ENCODE measurements at regions not wholly inside any gene's neighbourhood (a gene's known extent, or its start where the extent isn't known, plus 50 kb on each side); places are given as distances from the start of the nearest gene placed in this dataset.
"Not testable (repeated sequence)": the region's sequence is repeated elsewhere in the genome, so short reads cannot be mapped to it uniquely, and the experiment has no call there.

- TF ChIP-seq BHLHE40 (IDR thresholded peaks at IDR 0.05; ENCODE audit: borderline replicate concordance) (no peak), L3MBTL2 (conservative IDR thresholded peaks at IDR 0.05) (no peak), HDGF (IDR thresholded peaks at IDR 0.05; ENCODE audit: borderline replicate concordance) (no peak), FOXA1 (IDR thresholded peaks at IDR 0.05) (no peak), PKNOX1 (IDR thresholded peaks at IDR 0.05) (no peak), FOXM1 (IDR thresholded peaks at IDR 0.05; ENCODE audit: borderline replicate concordance) (no peak), NFRKB (IDR thresholded peaks at IDR 0.05) (no peak), FOXK2 (IDR thresholded peaks at IDR 0.05) (no peak), ZNF384 (IDR thresholded peaks at IDR 0.05) (no peak), ELF4 (IDR thresholded peaks at IDR 0.05) (no peak)
- CTCF ChIA-PET = interaction anchor here (0.7 kb wide), 1 partner anchor 22 kb away, joined by 7 read pairs; no protein-coding TSS in a partner anchor
- DNase-seq (ENCODE audit: extremely low spot score) = no peak
- POLR2A ChIA-PET = no interaction called here
Observed at GRCh38 chr6:17214106-17214505, 67.1 kb upstream of the RBM24 start.

GRCh38 chr6:17216972-17217371 is 64.2 kb upstream of the RBM24 start:
- POLR2A ChIA-PET; CTCF ChIA-PET; DNase-seq (ENCODE audit: extremely low spot score): not testable (repeated sequence)

DNA sequence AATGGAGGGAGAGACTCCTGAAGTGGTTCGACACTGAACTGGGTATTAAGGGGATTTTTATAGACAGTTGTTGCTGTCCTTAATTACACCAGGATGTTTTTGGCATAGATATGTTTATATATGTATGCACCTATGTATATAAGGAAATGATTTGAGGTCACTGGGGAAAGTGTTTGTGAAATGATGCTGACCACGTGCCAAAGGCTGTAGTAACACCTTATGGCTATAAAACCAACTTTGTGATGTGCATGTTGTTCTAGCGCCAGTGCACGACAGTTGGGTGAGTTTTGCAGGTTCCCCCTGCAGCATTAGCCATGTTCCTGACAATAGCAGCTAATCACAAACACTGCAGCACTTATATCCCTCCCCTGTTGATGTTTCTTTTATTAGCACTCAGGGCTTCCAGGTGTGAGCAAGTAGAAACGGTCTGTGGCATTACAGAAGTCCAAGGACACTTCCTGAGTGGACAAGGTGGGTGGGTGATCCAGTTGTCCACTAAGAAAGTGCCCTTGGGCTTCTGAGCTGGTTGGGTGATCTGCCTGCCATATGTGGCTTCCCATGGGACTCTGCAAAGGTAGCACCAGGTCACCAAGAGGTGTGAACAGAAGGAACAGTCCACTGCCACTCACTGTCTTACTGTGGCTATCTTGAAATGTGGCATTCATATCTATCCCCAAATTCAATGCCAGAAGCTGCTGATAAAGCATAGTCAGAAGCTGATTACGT is 63.0 kb upstream of the RBM24 start:
- TF ChIP-seq CTBP1 (IDR thresholded peaks at IDR 0.05; ENCODE audit: borderline replicate concordance) (no peak), NFRKB (IDR thresholded peaks at IDR 0.05) (no peak), PKNOX1 (IDR thresholded peaks at IDR 0.05) (no peak), SUZ12 (IDR thresholded peaks at IDR 0.05) (no peak), FOXM1 (IDR thresholded peaks at IDR 0.05; ENCODE audit: borderline replicate concordance) (no peak), TARDBP (IDR thresholded peaks at IDR 0.05) (no peak), FOXK2 (IDR thresholded peaks at IDR 0.05) (no peak), SP1 (IDR thresholded peaks at IDR 0.05) (no peak), ARNT (IDR thresholded peaks at IDR 0.05) (no peak), LEF1 (IDR thresholded peaks at IDR 0.05; ENCODE audit: borderline replicate concordance) (no peak), ZNF384 (IDR thresholded peaks at IDR 0.05) (no peak), ELF4 (IDR thresholded peaks at IDR 0.05) (no peak), FOXA1 (IDR thresholded peaks at IDR 0.05) (no peak), L3MBTL2 (conservative IDR thresholded peaks at IDR 0.05) (no peak)
- ChIA-PET CTCF (no interaction called here), POLR2A (no interaction called here)

GRCh38 chr6:17218749-17219093 is 62.4 kb upstream of the RBM24 start:
- TF ChIP-seq PKNOX1 (IDR thresholded peaks at IDR 0.05) (no peak), FOXA1 (IDR thresholded peaks at IDR 0.05) (no peak), CTBP1 (IDR thresholded peaks at IDR 0.05; ENCODE audit: borderline replicate concordance) (no peak)
- no peak for DNase-seq (ENCODE audit: extremely low spot score)
- ChIA-PET CTCF (no interaction called here), POLR2A (no interaction called here)

More for the DNA sequence above, 63.0 kb upstream of the RBM24 start:
- no peak for DNase-seq (ENCODE audit: extremely low spot score)

DNA sequence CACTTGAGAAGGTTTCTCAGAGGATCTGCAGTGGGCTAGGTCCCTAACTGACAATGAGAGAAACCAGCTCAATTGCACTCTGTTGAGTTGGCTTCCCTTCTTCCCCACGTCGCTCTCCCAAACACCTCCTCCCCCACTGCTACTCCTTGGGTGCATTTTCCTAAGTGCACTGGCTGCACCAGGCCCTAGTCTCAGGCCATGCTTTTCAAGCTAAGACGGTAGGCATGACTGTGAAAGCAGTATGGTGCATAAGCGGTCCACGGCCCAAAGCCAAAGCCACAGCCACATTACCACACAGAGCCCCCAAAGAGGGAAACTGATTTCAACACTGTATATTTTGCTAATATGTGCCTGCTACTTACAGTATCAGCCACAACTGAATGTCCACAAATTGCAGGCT is 62.1 kb upstream of the RBM24 start:
- POLR2A ChIA-PET = no interaction called here
- CTCF ChIA-PET = no interaction called here
- TF ChIP-seq FOXK2 (IDR thresholded peaks at IDR 0.05) = no peak
- no peak for TF ChIP-seq ZNF384 (IDR thresholded peaks at IDR 0.05)
- TF ChIP-seq NFRKB (IDR thresholded peaks at IDR 0.05) = no peak
- no peak for TF ChIP-seq SUZ12 (IDR thresholded peaks at IDR 0.05)
- no peak for TF ChIP-seq BHLHE40 (IDR thresholded peaks at IDR 0.05; ENCODE audit: borderline replicate concordance)
- no peak for TF ChIP-seq LEF1 (IDR thresholded peaks at IDR 0.05; ENCODE audit: borderline replicate concordance)
- TF ChIP-seq ARNT (IDR thresholded peaks at IDR 0.05) = no peak
- no peak for TF ChIP-seq FOXA1 (IDR thresholded peaks at IDR 0.05)
- TF ChIP-seq HDGF (IDR thresholded peaks at IDR 0.05; ENCODE audit: borderline replicate concordance) = no peak
- TF ChIP-seq SP1 (IDR thresholded peaks at IDR 0.05) = no peak
- no peak for TF ChIP-seq FOXM1 (IDR thresholded peaks at IDR 0.05; ENCODE audit: borderline replicate concordance)
- no peak for TF ChIP-seq L3MBTL2 (conservative IDR thresholded peaks at IDR 0.05)
- no peak for TF ChIP-seq PKNOX1 (IDR thresholded peaks at IDR 0.05)
- TF ChIP-seq ELF4 (IDR thresholded peaks at IDR 0.05) = no peak
- no peak for TF ChIP-seq CTBP1 (IDR thresholded peaks at IDR 0.05; ENCODE audit: borderline replicate concordance)
- no peak for TF ChIP-seq TARDBP (IDR thresholded peaks at IDR 0.05)
- DNase-seq (ENCODE audit: extremely low spot score) = no peak

DNA sequence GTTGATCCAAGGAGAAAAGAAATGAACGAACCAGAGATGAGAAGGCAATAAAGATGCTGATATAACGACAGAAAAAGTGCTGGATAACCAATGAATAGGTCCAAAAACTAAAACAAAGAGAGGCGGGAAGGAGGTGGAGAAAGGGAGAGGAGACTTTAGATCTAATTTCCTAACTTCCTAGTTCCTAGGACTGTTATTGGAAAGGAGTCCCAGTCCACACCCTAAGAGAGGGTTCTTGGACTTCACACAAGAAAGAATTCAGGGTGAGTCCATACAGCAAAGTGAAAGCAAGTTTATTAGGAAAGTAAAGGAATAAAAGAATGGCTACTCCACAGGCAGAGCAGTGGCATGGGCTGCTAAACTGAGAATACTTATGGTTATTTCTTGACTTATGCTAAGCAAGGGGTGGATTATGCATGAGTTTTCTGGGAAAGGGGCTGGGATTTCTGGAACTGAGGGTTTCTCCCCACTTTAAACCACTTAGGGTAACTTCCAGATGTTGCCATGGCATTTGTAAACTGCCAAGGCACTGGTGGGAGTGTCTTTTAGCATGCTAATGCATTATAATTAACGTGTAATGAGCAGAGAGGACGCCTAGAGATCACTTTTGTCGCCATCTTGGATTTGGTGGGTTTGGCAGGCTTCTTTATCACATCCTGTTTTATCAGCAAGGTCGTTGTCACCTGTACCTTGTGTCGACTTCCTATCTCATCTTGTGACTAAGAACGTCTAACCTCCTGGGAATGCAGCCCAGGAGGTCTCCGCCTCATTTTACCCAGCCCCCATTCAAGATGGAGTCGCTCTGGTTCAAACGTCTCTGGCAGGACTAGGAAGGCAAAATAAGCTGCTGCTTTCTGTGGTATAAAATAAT is 60.9 kb upstream of the RBM24 start:
- CTCF ChIA-PET = no interaction called here
- DNase-seq (ENCODE audit: extremely low spot score) = no peak
- POLR2A ChIA-PET = no interaction called here
- TF ChIP-seq FOXM1 (IDR thresholded peaks at IDR 0.05; ENCODE audit: borderline replicate concordance) (no peak), LEF1 (IDR thresholded peaks at IDR 0.05; ENCODE audit: borderline replicate concordance) (no peak), FOXA1 (IDR thresholded peaks at IDR 0.05) (no peak), ZNF384 (IDR thresholded peaks at IDR 0.05) (no peak), ELF4 (IDR thresholded peaks at IDR 0.05) (no peak), L3MBTL2 (conservative IDR thresholded peaks at IDR 0.05) (no peak), HDGF (IDR thresholded peaks at IDR 0.05; ENCODE audit: borderline replicate concordance) (no peak), ARNT (IDR thresholded peaks at IDR 0.05) (no peak), FOXK2 (IDR thresholded peaks at IDR 0.05) (no peak), TARDBP (IDR thresholded peaks at IDR 0.05) (no peak), SUZ12 (IDR thresholded peaks at IDR 0.05) (no peak)
